Parathyroid adenoma (tissue), 2 donors: ENCODE measurements at regions not wholly inside any gene's neighbourhood (a gene's known extent, or its start where the extent isn't known, plus 50 kb on each side); places are given as distances from the start of the nearest gene placed in this dataset.

Source experiments
- H2AFZ ChIP-seq: fragments of 300-600 bp; sonication (generic); one replicate; pipeline ENCODE4 v1.7.0; 2017; ENCODE audit warnings: antibody characterized with exemption, mild to moderate bottlenecking
- H3K27ac ChIP-seq: fragments of 300-600 bp; sonication (generic); one replicate; pipeline ENCODE4 v1.7.0; 2017
- H3K27me3 ChIP-seq: fragments of 300-600 bp; sonication (generic); one replicate; pipeline ENCODE4 v1.7.0; 2017; ENCODE audit warnings: low read length; ENCODE audit not compliant: control insufficient read depth, insufficient read depth
- H3K36me3 ChIP-seq: fragments of 300-600 bp; sonication (generic); one replicate; pipeline ENCODE4 v1.7.0; 2017; ENCODE audit warnings: low read length; ENCODE audit not compliant: control insufficient read depth, insufficient read depth
- H3K4me1 ChIP-seq: fragments of 300-600 bp; sonication (generic); one replicate; pipeline ENCODE4 v1.7.0; 2017; ENCODE audit warnings: control low read depth
- H3K4me2 ChIP-seq: fragments of 300-600 bp; sonication (generic); one replicate; pipeline ENCODE4 v1.7.0; 2017; ENCODE audit warnings: low read length
- H3K4me3 ChIP-seq: fragments of 300-600 bp; sonication (generic); one replicate; pipeline ENCODE4 v1.7.0; 2017; ENCODE audit warnings: low read depth, low read length
- H3K79me2 ChIP-seq: fragments of 300-600 bp; sonication (generic); one replicate; pipeline ENCODE4 v1.7.0; 2017; ENCODE audit warnings: control low read depth
- H3K9ac ChIP-seq: fragments of 300-600 bp; sonication (generic); one replicate; pipeline ENCODE4 v1.7.0; 2017; ENCODE audit warnings: mild to moderate bottlenecking
- H3K9me3 ChIP-seq: fragments of 300-600 bp; sonication (generic); one replicate; pipeline ENCODE4 v1.7.0; 2017; ENCODE audit warnings: low read length; ENCODE audit not compliant: control insufficient read depth
- TF ChIP-seq, protein P1 (sequence below): fragments of 300-600 bp; sonication (generic); IDR thresholded peaks from one replicate; pipeline ENCODE4 v1.7.0; 2017; ENCODE audit warnings: antibody characterized with exemption, mild to moderate bottlenecking
- donor health status: primary hyperparathyroidism.

DNA sequence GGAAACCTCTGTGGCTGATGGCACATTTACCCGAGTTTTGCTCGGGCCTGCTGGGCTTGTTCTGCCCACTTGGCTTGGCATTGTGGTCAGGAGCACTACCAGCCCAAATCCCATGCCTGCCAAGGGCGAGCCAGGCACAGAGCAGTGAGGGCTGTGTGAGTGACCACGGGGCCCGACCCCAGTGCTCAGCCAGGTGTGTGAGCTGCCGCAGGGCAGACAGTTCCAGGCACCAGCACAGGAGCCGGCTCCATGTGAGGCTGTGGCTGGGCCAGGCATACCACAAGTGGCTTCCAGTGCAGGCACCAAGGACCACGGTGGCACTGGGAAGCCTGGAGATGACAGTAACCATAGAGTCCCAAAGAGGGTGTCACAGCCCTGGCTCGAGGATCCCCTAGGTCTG is 1225.5 kb upstream of the GJE1 start:
- no peaks in the 10 kb centered on the region for H3K27me3 ChIP-seq
- H3K9ac ChIP-seq: no peak overlapping the region
- no peaks in the 10 kb centered on the region for H3K79me2 ChIP-seq
- TF ChIP-seq, protein P1, sequence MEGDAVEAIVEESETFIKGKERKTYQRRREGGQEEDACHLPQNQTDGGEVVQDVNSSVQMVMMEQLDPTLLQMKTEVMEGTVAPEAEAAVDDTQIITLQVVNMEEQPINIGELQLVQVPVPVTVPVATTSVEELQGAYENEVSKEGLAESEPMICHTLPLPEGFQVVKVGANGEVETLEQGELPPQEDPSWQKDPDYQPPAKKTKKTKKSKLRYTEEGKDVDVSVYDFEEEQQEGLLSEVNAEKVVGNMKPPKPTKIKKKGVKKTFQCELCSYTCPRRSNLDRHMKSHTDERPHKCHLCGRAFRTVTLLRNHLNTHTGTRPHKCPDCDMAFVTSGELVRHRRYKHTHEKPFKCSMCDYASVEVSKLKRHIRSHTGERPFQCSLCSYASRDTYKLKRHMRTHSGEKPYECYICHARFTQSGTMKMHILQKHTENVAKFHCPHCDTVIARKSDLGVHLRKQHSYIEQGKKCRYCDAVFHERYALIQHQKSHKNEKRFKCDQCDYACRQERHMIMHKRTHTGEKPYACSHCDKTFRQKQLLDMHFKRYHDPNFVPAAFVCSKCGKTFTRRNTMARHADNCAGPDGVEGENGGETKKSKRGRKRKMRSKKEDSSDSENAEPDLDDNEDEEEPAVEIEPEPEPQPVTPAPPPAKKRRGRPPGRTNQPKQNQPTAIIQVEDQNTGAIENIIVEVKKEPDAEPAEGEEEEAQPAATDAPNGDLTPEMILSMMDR: no peak
- no peak overlapping the region for H3K4me3 ChIP-seq
- H3K36me3 ChIP-seq: no peaks in the 10 kb centered on the region
- no peaks in the 10 kb centered on the region for H3K4me1 ChIP-seq
- H2AFZ ChIP-seq: no peak overlapping the region
- no peak overlapping the region for H3K4me2 ChIP-seq
- H3K9me3 ChIP-seq: no peaks in the 10 kb centered on the region
- no peak overlapping the region for H3K27ac ChIP-seq

DNA sequence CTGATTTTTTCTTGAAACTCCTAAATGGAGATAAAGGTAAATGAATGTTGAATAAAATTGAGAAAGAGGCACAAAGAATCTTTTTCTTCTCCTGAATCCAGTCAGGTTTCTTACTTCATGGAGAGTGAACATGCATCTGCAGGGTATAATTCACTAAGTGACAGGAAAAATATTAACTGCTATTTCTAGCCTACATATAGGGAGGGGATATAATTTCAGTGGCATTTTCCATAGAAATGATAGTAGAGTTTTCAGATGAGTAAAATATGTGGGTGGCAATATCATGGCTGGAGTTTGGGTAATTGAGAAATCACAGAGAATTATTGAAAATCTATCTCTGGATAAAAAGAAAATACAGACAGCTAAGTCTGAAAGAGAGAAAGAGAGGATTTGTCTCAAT is 1227.0 kb upstream of the GJE1 start:
- H3K27me3 ChIP-seq: no peaks in the 10 kb centered on the region
- no peaks in the 10 kb centered on the region for H3K4me1 ChIP-seq
- no peaks in the 10 kb centered on the region for H3K36me3 ChIP-seq
- H3K9ac ChIP-seq: no peak overlapping the region
- H3K79me2 ChIP-seq: no peaks in the 10 kb centered on the region
- no peak overlapping the region for H3K4me2 ChIP-seq
- no peak overlapping the region for H3K27ac ChIP-seq
- TF ChIP-seq, protein P1: no peak
- no peak overlapping the region for H2AFZ ChIP-seq
- H3K9me3 ChIP-seq: no peaks in the 10 kb centered on the region
- H3K4me3 ChIP-seq: no peak overlapping the region

DNA sequence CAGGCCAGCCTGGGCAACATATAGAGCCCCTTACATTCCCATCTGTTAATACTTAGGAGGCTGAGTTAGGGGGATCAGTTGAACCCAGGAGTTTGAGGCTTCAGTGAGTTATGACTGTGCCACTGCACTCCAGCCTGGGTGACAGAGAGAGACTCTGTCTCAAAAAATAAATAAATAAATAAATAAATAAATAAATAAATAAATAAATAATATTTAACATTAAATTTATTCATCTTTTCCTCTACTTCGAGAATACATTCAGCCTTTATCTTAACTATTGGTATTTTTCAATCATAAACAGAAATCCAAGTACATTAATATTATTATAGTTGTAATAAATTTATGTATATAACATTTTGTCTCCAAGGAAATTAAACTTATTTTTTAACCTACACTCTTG is 1227.7 kb upstream of the GJE1 start:
- no peaks in the 10 kb centered on the region for H3K27me3 ChIP-seq
- TF ChIP-seq, protein P1: no peak
- no peaks in the 10 kb centered on the region for H3K4me1 ChIP-seq
- H2AFZ ChIP-seq: no peak overlapping the region
- no peaks in the 10 kb centered on the region for H3K36me3 ChIP-seq
- H3K4me3 ChIP-seq: no peak overlapping the region
- no peak overlapping the region for H3K4me2 ChIP-seq
- H3K79me2 ChIP-seq: no peaks in the 10 kb centered on the region
- H3K9me3 ChIP-seq: no peaks in the 10 kb centered on the region
- no peak overlapping the region for H3K9ac ChIP-seq
- H3K27ac ChIP-seq: no peak overlapping the region

DNA sequence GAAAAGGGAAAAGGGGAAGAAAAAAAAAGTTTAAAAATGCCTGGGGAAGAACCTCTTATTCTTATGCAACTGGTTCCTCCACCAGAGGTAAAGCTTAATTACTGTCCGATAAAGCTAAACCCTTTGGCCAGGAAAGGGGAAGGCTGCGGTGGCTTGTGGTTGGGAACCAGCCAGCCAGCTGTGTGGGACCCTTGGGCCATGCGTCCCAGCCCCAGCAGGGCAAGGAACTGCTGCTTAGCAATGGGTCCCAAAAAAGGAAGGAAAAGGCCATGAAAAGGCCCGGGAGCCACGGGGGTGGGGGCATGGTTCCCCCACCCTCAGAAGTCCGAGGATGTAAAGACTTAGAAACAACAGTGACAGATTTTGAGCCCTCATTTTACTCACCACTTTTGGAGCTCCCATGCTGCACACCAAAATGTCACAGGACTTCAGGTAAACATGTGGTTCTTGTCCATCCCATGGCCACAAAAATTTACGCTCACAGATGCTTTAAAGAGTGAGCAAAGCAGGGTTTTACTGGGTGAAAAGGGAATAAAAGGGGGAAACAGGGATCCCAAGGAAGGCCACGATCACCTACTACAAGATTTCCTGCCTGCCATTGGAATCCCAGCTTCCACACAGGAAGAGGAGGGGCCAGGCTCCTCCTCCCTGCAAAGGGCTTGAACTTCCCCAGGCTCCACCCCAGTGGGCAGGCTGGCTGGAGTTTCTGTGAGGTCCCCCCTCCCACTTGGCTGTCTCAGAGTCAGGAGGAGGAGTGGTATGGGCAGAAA is 1234.7 kb upstream of the GJE1 start:
- Histone ChIP-seq H3K9ac (no peak overlapping the region), H3K4me3 (no peak overlapping the region), H3K4me1 (no peaks in the 10 kb centered on the region), H2AFZ (no peak overlapping the region), H3K4me2 (no peak overlapping the region), H3K36me3 (no peaks in the 10 kb centered on the region), H3K79me2 (no peaks in the 10 kb centered on the region), H3K27me3 (no peaks in the 10 kb centered on the region), H3K9me3 (no peaks in the 10 kb centered on the region), H3K27ac (no peak overlapping the region)
- TF ChIP-seq, protein P1: no peak

DNA sequence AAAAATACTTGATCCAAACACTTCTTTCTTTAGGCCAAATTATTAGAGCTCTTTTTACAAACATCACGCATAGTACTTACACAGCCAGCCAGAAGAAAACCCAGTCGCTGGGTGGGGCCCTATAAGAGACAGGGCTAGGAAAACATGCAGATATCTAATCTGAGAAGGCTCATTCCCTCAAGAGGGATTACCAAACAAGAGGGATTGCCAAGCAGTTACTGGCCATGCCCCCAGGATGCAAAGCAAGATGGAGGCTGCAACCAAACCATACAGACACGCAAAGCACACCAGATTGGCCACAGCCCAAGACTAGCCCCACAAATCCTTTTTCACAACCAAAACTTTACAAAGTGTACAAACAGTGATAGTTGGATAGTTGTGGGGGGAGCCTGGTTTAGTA is 1235.4 kb upstream of the GJE1 start:
- no peaks in the 10 kb centered on the region for H3K27me3 ChIP-seq
- H2AFZ ChIP-seq: no peak overlapping the region
- TF ChIP-seq, protein P1: no peak
- no peak overlapping the region for H3K4me3 ChIP-seq
- H3K36me3 ChIP-seq: no peaks in the 10 kb centered on the region
- no peaks in the 10 kb centered on the region for H3K4me1 ChIP-seq
- H3K9ac ChIP-seq: no peak overlapping the region
- H3K4me2 ChIP-seq: no peak overlapping the region
- H3K9me3 ChIP-seq: no peaks in the 10 kb centered on the region
- no peaks in the 10 kb centered on the region for H3K79me2 ChIP-seq
- H3K27ac ChIP-seq: no peak overlapping the region
